Endothelial cell of umbilical vein (primary cell): ENCODE measurements at regions not wholly inside any gene's neighbourhood (a gene's known extent, or its start where the extent isn't known, plus 50 kb on each side); places are given as distances from the start of the nearest gene placed in this dataset.

Source experiments
- CTCF ChIP-seq, 2 donors: IDR thresholded peaks; 1 replicate in 1 of 2; 2 replicates in 1 of 2; pipeline ENCODE4 v1.5.1; 2011; ENCODE audit warnings: low read length in 2 of 2, mild to moderate bottlenecking in 2 of 2, moderate library complexity in 2 of 2, control low read depth in 1 of 2, inconsistent platforms in 1 of 2, low read depth in 1 of 2; ENCODE audit not compliant: insufficient read depth in 1 of 2; ENCODE audit errors: extremely low read depth in 1 of 2
- EZH2 ChIP-seq: IDR thresholded peaks from 2 replicates; pipeline ENCODE4 v1.6.1; 2012; ENCODE audit warnings: borderline replicate concordance, low read depth, mild to moderate bottlenecking, moderate library complexity, low read length, inconsistent platforms; ENCODE audit not compliant: severe bottlenecking
- FOS ChIP-seq: IDR thresholded peaks from 2 replicates; pipeline ENCODE4 v1.6.1; 2011; ENCODE audit warnings: mild to moderate bottlenecking, low read length, moderate library complexity, borderline replicate concordance; ENCODE audit not compliant: insufficient read depth
- GATA2 ChIP-seq: IDR thresholded peaks from 2 replicates; pipeline ENCODE4 v1.7.0; 2011; ENCODE audit warnings: low read depth, mild to moderate bottlenecking, moderate library complexity, mixed read lengths, low read length; ENCODE audit not compliant: insufficient read length, insufficient read depth
- JUN ChIP-seq: IDR thresholded peaks from 2 replicates; pipeline ENCODE4 v1.6.1; 2011; ENCODE audit warnings: borderline replicate concordance, low read depth; ENCODE audit not compliant: insufficient read length, insufficient read depth
- MAX ChIP-seq: IDR thresholded peaks from 2 replicates; pipeline ENCODE4 v1.6.1; 2011; ENCODE audit not compliant: insufficient read depth, insufficient read length
- MYC ChIP-seq: IDR thresholded peaks from one replicate; pipeline ENCODE4 v1.6.1; 2011; ENCODE audit warnings: mild to moderate bottlenecking, low read depth, low read length
- POLR2A ChIP-seq: IDR thresholded peaks from 2 replicates; pipeline ENCODE4 v1.6.1; 2012; ENCODE audit warnings: low read depth, mild to moderate bottlenecking, control low read depth, low read length
- POLR2AphosphoS5 ChIP-seq: IDR thresholded peaks from 2 replicates; pipeline ENCODE4 v1.6.1; 2012; ENCODE audit warnings: low read depth, mild to moderate bottlenecking, control low read depth, low read length, moderate library complexity; ENCODE audit not compliant: insufficient read depth

GRCh38 chr20:57079031-57080005 lies 187.1 kb downstream of the BMP7 start:
- TF ChIP-seq CTCF (IDR thresholded peaks at IDR 0.05; ENCODE audit: extremely low read depth in 1 of 2, insufficient read depth in 1 of 2, low read depth in 1 of 2, low read length in 2 of 2) (no peak), POLR2AphosphoS5 (no peak), EZH2 (no peak), MYC (no peak), POLR2A (no peak), MAX (no peak), FOS (no peak), JUN (no peak), GATA2 (no peak)
